GM19099 (cell line): ENCODE measurements at regions not wholly inside any gene's neighbourhood (a gene's known extent, or its start where the extent isn't known, plus 50 kb on each side); places are given as distances from the start of the nearest gene placed in this dataset.

Experiments used
- POLR2A ChIP-seq: IDR thresholded peaks from 3 replicates; pipeline ENCODE4 v1.6.1; 2011; ENCODE audit warnings: low read depth; ENCODE audit not compliant: insufficient read length; ENCODE audit errors: extremely low read depth

- TF ChIP-seq POLR2A: no peak
These were observed 168.1 kb upstream of the DAAM1 start for GRCh38 chr14:59020382-59020781.

GRCh38 chr14:59022144-59022543 is 166.3 kb upstream of the DAAM1 start:
- no peak for TF ChIP-seq POLR2A

GRCh38 chr14:59026081-59026480 is 162.4 kb upstream of the DAAM1 start:
- TF ChIP-seq POLR2A: no peak

GRCh38 chr14:59028476-59029202 is 159.8 kb upstream of the DAAM1 start:
- no peak for TF ChIP-seq POLR2A

- no peak for TF ChIP-seq POLR2A
These were observed 155.6 kb upstream of the DAAM1 start for GRCh38 chr14:59032826-59033225.

GRCh38 chr14:59036134-59036533 is 152.3 kb upstream of the DAAM1 start:
- no peak for TF ChIP-seq POLR2A

- TF ChIP-seq POLR2A: no peak
These were observed 151.4 kb upstream of the DAAM1 start for GRCh38 chr14:59037086-59037485.

- TF ChIP-seq POLR2A: no peak
These were observed 150.8 kb upstream of the DAAM1 start for GRCh38 chr14:59037620-59038019.

GRCh38 chr14:59038746-59039145 is 149.7 kb upstream of the DAAM1 start:
- TF ChIP-seq POLR2A: no peak

- no peak for TF ChIP-seq POLR2A
These were observed 147.2 kb upstream of the DAAM1 start for GRCh38 chr14:59041308-59041707.

GRCh38 chr14:59044707-59045106 is 143.8 kb upstream of the DAAM1 start:
- no peak for TF ChIP-seq POLR2A

- TF ChIP-seq POLR2A: no peak
These were observed 141.7 kb upstream of the DAAM1 start for GRCh38 chr14:59046746-59047145.

- no peak for TF ChIP-seq POLR2A
These were observed 133.5 kb upstream of the DAAM1 start for GRCh38 chr14:59055006-59055405.

GRCh38 chr14:59055439-59056045 is 132.9 kb upstream of the DAAM1 start:
- no peak for TF ChIP-seq POLR2A

GRCh38 chr14:59057551-59057950 is 130.9 kb upstream of the DAAM1 start:
- TF ChIP-seq POLR2A: no peak

GRCh38 chr14:59060841-59061240 is 127.6 kb upstream of the DAAM1 start:
- no peak for TF ChIP-seq POLR2A
